C4-2B (cell line): ENCODE measurements at regions not wholly inside any gene's neighbourhood (a gene's known extent, or its start where the extent isn't known, plus 50 kb on each side); places are given as distances from the start of the nearest gene placed in this dataset.

Source experiments
- CTCF ChIP-seq: fragments of 450-650 bp; conservative IDR thresholded peaks from 2 replicates; pipeline ENCODE4 v1.5.1; 2017; ENCODE audit warnings: mild to moderate bottlenecking
- ZFX ChIP-seq: fragments of 450-650 bp; IDR thresholded peaks from 2 replicates; pipeline ENCODE4 v1.6.1; 2017

DNA sequence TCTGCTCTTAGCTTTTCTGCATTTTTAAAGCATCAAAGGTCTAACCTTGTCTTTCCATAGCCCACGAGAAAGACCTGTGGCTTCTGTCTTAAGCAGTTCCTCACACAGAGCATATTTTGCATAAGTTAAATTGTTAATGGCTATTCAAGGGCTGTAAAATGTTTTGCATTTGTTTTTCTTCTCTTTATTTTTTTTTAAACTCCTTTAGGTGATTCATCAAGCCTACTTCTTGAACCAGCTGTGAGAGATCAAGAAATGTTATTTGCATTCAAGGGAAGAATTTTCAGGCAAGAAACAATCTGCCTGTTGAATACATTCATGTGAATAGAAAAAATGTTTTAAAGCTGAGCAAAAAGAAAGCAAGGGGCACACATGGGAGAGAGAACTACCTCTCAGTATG, 423.8 kb upstream of the FRG1 start:
- TF ChIP-seq CTCF (no peak), ZFX (no peak)
